ENCODE measurements at regions not wholly inside any gene's neighbourhood (a gene's known extent, or its start where the extent isn't known, plus 50 kb on each side); places are given as distances from the start of the nearest gene placed in this dataset.

DNA sequence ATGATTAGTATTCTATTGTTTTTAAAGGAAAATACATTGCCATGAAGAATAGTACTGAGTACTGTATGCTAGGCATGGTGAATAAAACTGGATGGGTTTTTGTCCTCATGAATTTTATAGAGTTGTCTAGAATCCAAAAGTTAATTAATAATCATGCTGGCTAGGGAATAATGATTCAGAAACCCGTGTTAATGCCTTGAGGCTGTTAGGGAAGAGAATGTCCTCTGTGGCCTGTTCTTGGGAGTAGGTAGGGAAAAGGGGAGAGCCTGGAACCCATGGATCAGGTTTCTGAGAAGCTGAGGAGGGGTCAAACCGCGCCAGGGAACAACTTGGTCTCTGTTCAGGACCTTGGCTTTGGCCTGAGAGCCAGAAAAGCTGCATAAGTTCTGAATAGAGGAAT lies 1376.3 kb upstream of the SLC10A2 start:
- CTCF ChIA-PET, result no interaction called here
- no peaks in the 10 kb centered on the region for H3K36me3 ChIP-seq (ENCODE audit: control insufficient read depth, insufficient read depth, low read length)
- 0 out of 2 replicates have a peak, but pooled peaks cover 1% of the 10 kb centered on the region for H3K27me3 ChIP-seq (ENCODE audit: control insufficient read depth, insufficient read depth, low read length)
- DNase-seq (ENCODE audit: low read depth), result no peak
- TF ChIP-seq, protein P1, sequence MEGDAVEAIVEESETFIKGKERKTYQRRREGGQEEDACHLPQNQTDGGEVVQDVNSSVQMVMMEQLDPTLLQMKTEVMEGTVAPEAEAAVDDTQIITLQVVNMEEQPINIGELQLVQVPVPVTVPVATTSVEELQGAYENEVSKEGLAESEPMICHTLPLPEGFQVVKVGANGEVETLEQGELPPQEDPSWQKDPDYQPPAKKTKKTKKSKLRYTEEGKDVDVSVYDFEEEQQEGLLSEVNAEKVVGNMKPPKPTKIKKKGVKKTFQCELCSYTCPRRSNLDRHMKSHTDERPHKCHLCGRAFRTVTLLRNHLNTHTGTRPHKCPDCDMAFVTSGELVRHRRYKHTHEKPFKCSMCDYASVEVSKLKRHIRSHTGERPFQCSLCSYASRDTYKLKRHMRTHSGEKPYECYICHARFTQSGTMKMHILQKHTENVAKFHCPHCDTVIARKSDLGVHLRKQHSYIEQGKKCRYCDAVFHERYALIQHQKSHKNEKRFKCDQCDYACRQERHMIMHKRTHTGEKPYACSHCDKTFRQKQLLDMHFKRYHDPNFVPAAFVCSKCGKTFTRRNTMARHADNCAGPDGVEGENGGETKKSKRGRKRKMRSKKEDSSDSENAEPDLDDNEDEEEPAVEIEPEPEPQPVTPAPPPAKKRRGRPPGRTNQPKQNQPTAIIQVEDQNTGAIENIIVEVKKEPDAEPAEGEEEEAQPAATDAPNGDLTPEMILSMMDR (IDR thresholded peaks at IDR 0.05; ENCODE audit: insufficient read depth, low read depth, low read length), result no peak
- no peak overlapping the region for H3K4me3 ChIP-seq (ENCODE audit: low read depth, low read length)
- POLR2A ChIA-PET, result no interaction called here

DNA sequence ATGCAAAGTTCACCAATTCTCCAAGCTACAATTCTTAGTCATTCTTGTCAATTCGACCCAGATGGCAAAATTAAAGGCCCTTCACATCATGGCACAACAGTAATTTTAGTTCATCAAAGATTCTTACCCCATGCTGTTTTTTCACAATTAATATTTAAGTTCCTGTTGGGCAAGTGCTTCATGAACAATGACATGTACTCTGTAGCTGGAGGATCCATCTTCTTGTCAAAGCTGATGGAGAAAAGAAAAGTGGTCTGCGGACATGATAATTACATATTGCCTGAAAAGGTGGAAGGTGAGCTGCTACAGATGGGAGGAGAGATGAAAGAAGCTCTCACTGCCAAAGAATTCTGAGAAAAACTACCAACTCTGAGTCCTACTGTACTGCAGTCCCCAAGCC lies 1370.3 kb upstream of the SLC10A2 start:
- no peak for DNase-seq (ENCODE audit: low read depth)
- Histone ChIP-seq H3K4me3 (ENCODE audit: low read depth, low read length) (no peak overlapping the region), H3K36me3 (ENCODE audit: control insufficient read depth, insufficient read depth, low read length) (no peaks in the 10 kb centered on the region), H3K27me3 (ENCODE audit: control insufficient read depth, insufficient read depth, low read length) (no peaks in the 10 kb centered on the region)
- TF ChIP-seq, protein P1 (IDR thresholded peaks at IDR 0.05; ENCODE audit: insufficient read depth, low read depth, low read length), result no peak
- POLR2A ChIA-PET, result no interaction called here
- CTCF ChIA-PET, result no interaction called here

DNA sequence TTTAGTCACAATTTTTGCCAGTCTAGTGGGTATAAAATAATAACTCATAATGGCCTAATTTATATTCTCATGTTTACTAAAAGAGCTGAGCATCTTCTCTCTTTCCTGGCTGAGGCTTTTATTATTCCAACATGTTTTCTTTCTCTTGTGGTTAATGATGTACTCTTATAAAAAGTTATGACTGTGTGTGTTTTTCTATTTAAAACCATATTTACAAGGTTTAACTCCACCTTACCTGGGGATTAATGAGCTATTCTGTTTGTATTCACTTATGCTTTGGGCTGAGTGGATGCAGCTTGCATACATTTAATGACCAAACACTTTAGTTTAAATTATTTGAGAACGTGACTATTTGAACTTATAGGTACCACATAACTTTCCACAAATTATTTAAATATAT lies 1365.7 kb upstream of the SLC10A2 start:
- no peak for DNase-seq (ENCODE audit: low read depth)
- TF ChIP-seq, protein P1 (IDR thresholded peaks at IDR 0.05; ENCODE audit: insufficient read depth, low read depth, low read length), result no peak
- H3K27me3 ChIP-seq (ENCODE audit: control insufficient read depth, insufficient read depth, low read length), result no peaks in the 10 kb centered on the region
- ChIA-PET POLR2A (no interaction called here), CTCF (no interaction called here)
- no peaks in the 10 kb centered on the region for H3K36me3 ChIP-seq (ENCODE audit: control insufficient read depth, insufficient read depth, low read length)
- H3K4me3 ChIP-seq (ENCODE audit: low read depth, low read length), result no peak overlapping the region

DNA sequence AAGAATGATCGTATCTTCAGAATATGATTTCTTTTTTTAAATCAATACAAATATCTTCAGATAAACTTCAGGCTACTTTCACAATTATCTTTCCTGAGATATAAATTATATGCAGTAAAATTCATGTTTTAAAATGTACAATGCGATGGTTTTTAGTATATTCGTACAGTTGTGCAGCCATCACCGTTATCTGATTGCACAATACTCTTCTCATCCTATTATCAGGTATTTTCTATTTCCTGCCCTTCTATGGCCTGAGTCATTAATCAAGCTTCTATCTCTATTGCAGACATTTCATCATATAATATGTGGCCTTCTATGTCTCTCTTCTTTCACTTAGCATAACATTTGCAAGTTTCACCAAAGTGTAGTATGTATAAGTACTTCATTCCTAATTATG lies 1360.2 kb upstream of the SLC10A2 start:
- no peaks in the 10 kb centered on the region for H3K36me3 ChIP-seq (ENCODE audit: control insufficient read depth, insufficient read depth, low read length)
- H3K4me3 ChIP-seq (ENCODE audit: low read depth, low read length), result no peak overlapping the region
- POLR2A ChIA-PET, result no interaction called here
- TF ChIP-seq, protein P1 (IDR thresholded peaks at IDR 0.05; ENCODE audit: insufficient read depth, low read depth, low read length), result no peak
- H3K27me3 ChIP-seq (ENCODE audit: control insufficient read depth, insufficient read depth, low read length), result no peaks in the 10 kb centered on the region
- CTCF ChIA-PET, result no interaction called here
- DNase-seq (ENCODE audit: low read depth), result no peak

DNA sequence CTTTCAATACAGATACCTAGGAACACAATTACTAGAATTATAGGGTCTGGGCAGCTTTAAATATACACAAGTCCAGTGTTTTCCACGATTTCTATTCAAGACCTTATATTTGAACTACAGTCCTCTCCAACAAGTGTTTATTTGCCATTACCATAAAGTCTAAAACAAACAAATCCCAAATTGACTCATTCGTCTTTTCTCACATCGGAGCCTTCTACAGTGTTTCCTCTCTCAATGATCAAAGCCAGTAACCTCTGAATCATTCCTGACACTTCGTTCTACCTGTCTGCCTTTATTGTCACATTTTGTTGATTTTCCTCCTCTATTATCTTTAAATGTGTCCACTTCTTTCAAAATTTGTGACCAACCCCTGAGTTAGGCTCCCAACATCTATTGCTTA lies 1356.5 kb upstream of the SLC10A2 start:
- ChIA-PET CTCF (no interaction called here), POLR2A (no interaction called here)
- DNase-seq (ENCODE audit: low read depth), result no peak
- Histone ChIP-seq H3K4me3 (ENCODE audit: low read depth, low read length) (no peak overlapping the region), H3K27me3 (ENCODE audit: control insufficient read depth, insufficient read depth, low read length) (no peaks in the 10 kb centered on the region), H3K36me3 (ENCODE audit: control insufficient read depth, insufficient read depth, low read length) (no peaks in the 10 kb centered on the region)
- TF ChIP-seq, protein P1 (IDR thresholded peaks at IDR 0.05; ENCODE audit: insufficient read depth, low read depth, low read length), result no peak

Measured in BJ (cell line).